Activated CD8-positive, alpha-beta memory T cell treated with anti-CD3 and anti-CD28 coated beads for 36 hours (primary cell): ENCODE measurements at regions not wholly inside any gene's neighbourhood (a gene's known extent, or its start where the extent isn't known, plus 50 kb on each side); places are given as distances from the start of the nearest gene placed in this dataset.

Source experiments
- CTCF ChIA-PET: fragments of 350-600 bp; sonication (Branson Sonifier 250); formaldehyde crosslinking; loops from one replicate; lab custom pipeline; 2021; ENCODE audit warnings: antibody characterized with exemption; lab: Charles Lee
- POLR2A ChIA-PET: fragments of 350-600 bp; sonication (Branson Sonifier 250); formaldehyde crosslinking; loops from one replicate; lab custom pipeline; 2021; ENCODE audit warnings: antibody characterized with exemption; lab: Charles Lee

GRCh38 chr5:166992108-166992507 is 1299.3 kb upstream of the WWC1 start:
- CTCF ChIA-PET, result no interaction called here
- POLR2A ChIA-PET, result no interaction called here

- ChIA-PET CTCF (no interaction called here), POLR2A (no interaction called here)
These were observed 1298.3 kb upstream of the WWC1 start for GRCh38 chr5:166992874-166993722.

- POLR2A ChIA-PET, result no interaction called here
- CTCF ChIA-PET, result no interaction called here
These were observed 1297.2 kb upstream of the WWC1 start for GRCh38 chr5:166994226-166994625.

GRCh38 chr5:167001246-167001645 is 1290.2 kb upstream of the WWC1 start:
- POLR2A ChIA-PET, result no interaction called here

GRCh38 chr5:167008705-167009104 is 1282.7 kb upstream of the WWC1 start:
- POLR2A ChIA-PET, result no interaction called here

More at GRCh38 chr5:167001246-167001645, 1290.2 kb upstream of the WWC1 start:
- CTCF ChIA-PET, result no interaction called here

GRCh38 chr5:167011196-167011595 is 1280.2 kb upstream of the WWC1 start:
- CTCF ChIA-PET, result no interaction called here
- POLR2A ChIA-PET, result no interaction called here

More at GRCh38 chr5:167008705-167009104, 1282.7 kb upstream of the WWC1 start:
- CTCF ChIA-PET, result no interaction called here

- ChIA-PET POLR2A (no interaction called here), CTCF (no interaction called here)
These were observed 1279.1 kb upstream of the WWC1 start for GRCh38 chr5:167012123-167013034.

- CTCF ChIA-PET, result no interaction called here
- POLR2A ChIA-PET, result no interaction called here
These were observed 1276.9 kb upstream of the WWC1 start for GRCh38 chr5:167014401-167015056.

GRCh38 chr5:167020418-167020817 is 1271.0 kb upstream of the WWC1 start:
- POLR2A ChIA-PET, result no interaction called here

GRCh38 chr5:167029488-167029887 is 1262.0 kb upstream of the WWC1 start:
- ChIA-PET POLR2A (no interaction called here), CTCF (no interaction called here)

More at GRCh38 chr5:167020418-167020817, 1271.0 kb upstream of the WWC1 start:
- CTCF ChIA-PET, result no interaction called here

- CTCF ChIA-PET, result no interaction called here
These were observed 1260.8 kb upstream of the WWC1 start for GRCh38 chr5:167030500-167031120.

GRCh38 chr5:167036585-167036984 is 1254.9 kb upstream of the WWC1 start:
- ChIA-PET POLR2A (no interaction called here), CTCF (no interaction called here)

More at GRCh38 chr5:167030500-167031120, 1260.8 kb upstream of the WWC1 start:
- POLR2A ChIA-PET, result no interaction called here

- ChIA-PET POLR2A (no interaction called here), CTCF (no interaction called here)
These were observed 1242.3 kb upstream of the WWC1 start for GRCh38 chr5:167049043-167049663.

- ChIA-PET POLR2A (no interaction called here), CTCF (no interaction called here)
These were observed 1241.5 kb upstream of the WWC1 start for GRCh38 chr5:167049771-167050567.

- ChIA-PET POLR2A (no interaction called here), CTCF (no interaction called here)
These were observed 1240.7 kb upstream of the WWC1 start for GRCh38 chr5:167050568-167051401.

GRCh38 chr5:167051402-167051768 is 1240.1 kb upstream of the WWC1 start:
- CTCF ChIA-PET, result no interaction called here
- POLR2A ChIA-PET, result no interaction called here

GRCh38 chr5:167052791-167053190 is 1238.7 kb upstream of the WWC1 start:
- POLR2A ChIA-PET, result no interaction called here
- CTCF ChIA-PET, result no interaction called here
